ENCODE measurements at regions not wholly inside any gene's neighbourhood (a gene's known extent, or its start where the extent isn't known, plus 50 kb on each side); places are given as distances from the start of the nearest gene placed in this dataset.

DNA sequence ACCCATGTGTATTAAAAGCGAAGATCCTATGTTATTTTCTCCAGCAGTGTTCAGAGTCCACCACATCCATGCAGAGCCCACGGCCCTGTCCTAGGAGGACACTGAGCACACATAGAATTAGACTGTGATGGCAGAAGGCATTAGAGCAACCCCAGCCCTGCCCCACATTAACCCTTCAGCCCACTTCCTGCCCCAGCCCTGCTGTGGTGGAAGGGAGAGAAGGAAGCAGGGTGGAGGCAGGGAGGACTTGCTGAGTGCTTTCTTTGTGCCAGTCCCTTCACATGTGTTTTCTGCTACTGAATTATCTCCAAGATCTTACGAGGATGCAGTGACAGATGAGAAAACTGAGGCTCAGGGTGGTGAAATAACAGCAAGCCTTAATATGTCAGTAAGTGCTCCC is 339.0 kb downstream of the SMAD2 start:
- TF ChIP-seq, protein P1, sequence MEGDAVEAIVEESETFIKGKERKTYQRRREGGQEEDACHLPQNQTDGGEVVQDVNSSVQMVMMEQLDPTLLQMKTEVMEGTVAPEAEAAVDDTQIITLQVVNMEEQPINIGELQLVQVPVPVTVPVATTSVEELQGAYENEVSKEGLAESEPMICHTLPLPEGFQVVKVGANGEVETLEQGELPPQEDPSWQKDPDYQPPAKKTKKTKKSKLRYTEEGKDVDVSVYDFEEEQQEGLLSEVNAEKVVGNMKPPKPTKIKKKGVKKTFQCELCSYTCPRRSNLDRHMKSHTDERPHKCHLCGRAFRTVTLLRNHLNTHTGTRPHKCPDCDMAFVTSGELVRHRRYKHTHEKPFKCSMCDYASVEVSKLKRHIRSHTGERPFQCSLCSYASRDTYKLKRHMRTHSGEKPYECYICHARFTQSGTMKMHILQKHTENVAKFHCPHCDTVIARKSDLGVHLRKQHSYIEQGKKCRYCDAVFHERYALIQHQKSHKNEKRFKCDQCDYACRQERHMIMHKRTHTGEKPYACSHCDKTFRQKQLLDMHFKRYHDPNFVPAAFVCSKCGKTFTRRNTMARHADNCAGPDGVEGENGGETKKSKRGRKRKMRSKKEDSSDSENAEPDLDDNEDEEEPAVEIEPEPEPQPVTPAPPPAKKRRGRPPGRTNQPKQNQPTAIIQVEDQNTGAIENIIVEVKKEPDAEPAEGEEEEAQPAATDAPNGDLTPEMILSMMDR (IDR thresholded peaks at IDR 0.05) = no peak
- TF ChIP-seq, protein P2, sequence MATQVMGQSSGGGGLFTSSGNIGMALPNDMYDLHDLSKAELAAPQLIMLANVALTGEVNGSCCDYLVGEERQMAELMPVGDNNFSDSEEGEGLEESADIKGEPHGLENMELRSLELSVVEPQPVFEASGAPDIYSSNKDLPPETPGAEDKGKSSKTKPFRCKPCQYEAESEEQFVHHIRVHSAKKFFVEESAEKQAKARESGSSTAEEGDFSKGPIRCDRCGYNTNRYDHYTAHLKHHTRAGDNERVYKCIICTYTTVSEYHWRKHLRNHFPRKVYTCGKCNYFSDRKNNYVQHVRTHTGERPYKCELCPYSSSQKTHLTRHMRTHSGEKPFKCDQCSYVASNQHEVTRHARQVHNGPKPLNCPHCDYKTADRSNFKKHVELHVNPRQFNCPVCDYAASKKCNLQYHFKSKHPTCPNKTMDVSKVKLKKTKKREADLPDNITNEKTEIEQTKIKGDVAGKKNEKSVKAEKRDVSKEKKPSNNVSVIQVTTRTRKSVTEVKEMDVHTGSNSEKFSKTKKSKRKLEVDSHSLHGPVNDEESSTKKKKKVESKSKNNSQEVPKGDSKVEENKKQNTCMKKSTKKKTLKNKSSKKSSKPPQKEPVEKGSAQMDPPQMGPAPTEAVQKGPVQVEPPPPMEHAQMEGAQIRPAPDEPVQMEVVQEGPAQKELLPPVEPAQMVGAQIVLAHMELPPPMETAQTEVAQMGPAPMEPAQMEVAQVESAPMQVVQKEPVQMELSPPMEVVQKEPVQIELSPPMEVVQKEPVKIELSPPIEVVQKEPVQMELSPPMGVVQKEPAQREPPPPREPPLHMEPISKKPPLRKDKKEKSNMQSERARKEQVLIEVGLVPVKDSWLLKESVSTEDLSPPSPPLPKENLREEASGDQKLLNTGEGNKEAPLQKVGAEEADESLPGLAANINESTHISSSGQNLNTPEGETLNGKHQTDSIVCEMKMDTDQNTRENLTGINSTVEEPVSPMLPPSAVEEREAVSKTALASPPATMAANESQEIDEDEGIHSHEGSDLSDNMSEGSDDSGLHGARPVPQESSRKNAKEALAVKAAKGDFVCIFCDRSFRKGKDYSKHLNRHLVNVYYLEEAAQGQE (IDR thresholded peaks at IDR 0.05; ENCODE audit: insufficient read depth in 1 of 2, low read depth in 2 of 2, low read length in 1 of 2) = no peak
- TF ChIP-seq POLR2AphosphoS5 (IDR thresholded peaks at IDR 0.05; ENCODE audit: low read depth, low read length) (no peak), TCF7L2 (IDR thresholded peaks at IDR 0.05; ENCODE audit: low read depth, low read length) (no peak)

Measured in Panc1 (cell line).